HG03460 (cell line): ENCODE measurements at regions not wholly inside any gene's neighbourhood (a gene's known extent, or its start where the extent isn't known, plus 50 kb on each side); places are given as distances from the start of the nearest gene placed in this dataset.
"Not testable (repeated sequence)": the region's sequence is repeated elsewhere in the genome, so short reads cannot be mapped to it uniquely, and the experiment has no call there.

ENCODE experiments used
- ATAC-seq: cut with Tn5 transposase; IDR thresholded peaks from one replicate; pipeline ENCODE4 v1.9.1; 2021; ENCODE audit not compliant: unreplicated experiment

- ATAC-seq = no peak
Measured at GRCh38 chr5:174612686-174613085, 111.7 kb upstream of the MSX2 start.

- no peak for ATAC-seq
Measured at GRCh38 chr5:174614500-174615135, 109.8 kb upstream of the MSX2 start.

- ATAC-seq = no peak
Measured at GRCh38 chr5:174616036-174616435, 108.3 kb upstream of the MSX2 start.

- no peak for ATAC-seq
Measured at GRCh38 chr5:174617285-174617684, 107.1 kb upstream of the MSX2 start.

GRCh38 chr5:174617910-174618309, 106.5 kb upstream of the MSX2 start:
- no peak for ATAC-seq

- no peak for ATAC-seq
Measured at GRCh38 chr5:174618589-174618988, 105.8 kb upstream of the MSX2 start.

GRCh38 chr5:174622067-174622466, 102.3 kb upstream of the MSX2 start:
- no peak for ATAC-seq

GRCh38 chr5:174623018-174623417, 101.4 kb upstream of the MSX2 start:
- ATAC-seq = no peak

- no peak for ATAC-seq
Measured at GRCh38 chr5:174623433-174624019, 100.9 kb upstream of the MSX2 start.

- ATAC-seq = no peak
Measured at GRCh38 chr5:174624733-174625522, 99.5 kb upstream of the MSX2 start.

GRCh38 chr5:174625591-174626350, 98.6 kb upstream of the MSX2 start:
- no peak for ATAC-seq

- ATAC-seq = no peak
Measured at GRCh38 chr5:174626369-174626920, 97.9 kb upstream of the MSX2 start.

GRCh38 chr5:174636094-174636493, 88.3 kb upstream of the MSX2 start:
- no peak for ATAC-seq

- ATAC-seq = no peak
Measured at GRCh38 chr5:174642816-174643405, 81.5 kb upstream of the MSX2 start.

GRCh38 chr5:174644436-174644835, 79.9 kb upstream of the MSX2 start:
- ATAC-seq = no peak

GRCh38 chr5:174644923-174645322, 79.5 kb upstream of the MSX2 start:
- no peak for ATAC-seq

GRCh38 chr5:174645677-174646076, 78.7 kb upstream of the MSX2 start:
- ATAC-seq = no peak

- not testable (repeated sequence) for ATAC-seq
Measured at GRCh38 chr5:174648618-174649017, 75.8 kb upstream of the MSX2 start.

- ATAC-seq = no peak
Measured at GRCh38 chr5:174649391-174649790, 75.0 kb upstream of the MSX2 start.

- ATAC-seq = no peak
Measured at GRCh38 chr5:174654442-174654841, 69.9 kb upstream of the MSX2 start.

GRCh38 chr5:174655351-174655750, 69.0 kb upstream of the MSX2 start:
- no peak for ATAC-seq
